ENCODE measurements at regions not wholly inside any gene's neighbourhood (a gene's known extent, or its start where the extent isn't known, plus 50 kb on each side); places are given as distances from the start of the nearest gene placed in this dataset.

- FAIRE-seq = no peak
- TF ChIP-seq TAF1 (IDR thresholded peaks at IDR 0.05; ENCODE audit: low read depth, low read length) (no peak), POLR2A (IDR thresholded peaks at IDR 0.05; ENCODE audit: low read depth, low read length) (no peak), POU2F2 (IDR thresholded peaks at IDR 0.05; ENCODE audit: low read depth, low read length) (no peak), SPI1 (IDR thresholded peaks at IDR 0.05; ENCODE audit: low read depth, low read length) (no peak), PAX5 (IDR thresholded peaks at IDR 0.05; ENCODE audit: insufficient read depth, low read length, severe bottlenecking) (no peak), POLR2AphosphoS5 (IDR thresholded peaks at IDR 0.05; ENCODE audit: low read depth, low read length) (no peak)
- DNase-seq (ENCODE audit: insufficient read length, low spot score) = no peak
Measured at GRCh38 chr22:47663615-47664605, 901.5 kb downstream of the TBC1D22A start.

DNA sequence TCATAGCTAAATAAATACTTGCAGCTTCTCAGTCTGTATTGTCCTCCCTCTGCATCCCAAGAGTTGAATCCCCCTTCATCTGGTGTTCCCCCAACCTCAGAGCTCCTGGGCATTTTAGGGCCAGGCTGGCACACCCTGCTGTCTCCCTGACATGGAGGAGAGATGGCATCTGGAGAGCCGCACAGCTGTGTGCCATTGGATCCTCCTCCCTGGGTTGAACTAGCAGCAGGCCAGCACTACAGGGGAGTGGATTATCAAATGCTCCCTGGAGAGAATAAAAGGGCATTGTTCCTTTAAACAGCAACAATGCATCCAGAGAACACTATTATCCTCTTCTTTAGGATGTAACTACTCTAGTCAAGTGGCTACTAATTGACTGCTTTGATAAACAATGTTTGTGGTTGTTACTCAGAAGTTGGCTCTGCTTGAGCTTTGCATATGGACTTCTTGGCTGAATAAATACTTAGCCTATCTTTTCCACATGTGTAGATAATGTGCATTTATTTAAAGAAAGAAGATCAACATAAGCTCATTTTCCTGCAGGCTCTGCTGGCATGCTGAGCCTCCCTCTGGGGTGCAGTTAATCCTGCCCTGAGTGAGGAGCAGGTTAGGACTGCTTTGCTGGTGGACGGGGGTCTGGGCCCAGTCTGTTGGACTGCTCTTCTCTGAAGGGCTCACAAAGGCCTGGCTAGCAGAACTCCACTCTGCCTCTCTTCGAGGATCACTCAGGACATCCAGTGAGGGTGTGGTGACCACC lies 897.2 kb downstream of the TBC1D22A start:
- DNase-seq (ENCODE audit: insufficient read length, low spot score) = no peak
- FAIRE-seq = no peak
- TF ChIP-seq POLR2AphosphoS5 (IDR thresholded peaks at IDR 0.05; ENCODE audit: low read depth, low read length) (no peak), PAX5 (IDR thresholded peaks at IDR 0.05; ENCODE audit: insufficient read depth, low read length, severe bottlenecking) (no peak), POU2F2 (IDR thresholded peaks at IDR 0.05; ENCODE audit: low read depth, low read length) (no peak), POLR2A (IDR thresholded peaks at IDR 0.05; ENCODE audit: low read depth, low read length) (no peak), TAF1 (IDR thresholded peaks at IDR 0.05; ENCODE audit: low read depth, low read length) (no peak), SPI1 (IDR thresholded peaks at IDR 0.05; ENCODE audit: low read depth, low read length) (no peak)

- no peak for FAIRE-seq
- TF ChIP-seq POLR2A (IDR thresholded peaks at IDR 0.05; ENCODE audit: low read depth, low read length) (no peak), TAF1 (IDR thresholded peaks at IDR 0.05; ENCODE audit: low read depth, low read length) (no peak), SPI1 (IDR thresholded peaks at IDR 0.05; ENCODE audit: low read depth, low read length) (no peak), POLR2AphosphoS5 (IDR thresholded peaks at IDR 0.05; ENCODE audit: low read depth, low read length) (no peak), POU2F2 (IDR thresholded peaks at IDR 0.05; ENCODE audit: low read depth, low read length) (no peak), PAX5 (IDR thresholded peaks at IDR 0.05; ENCODE audit: insufficient read depth, low read length, severe bottlenecking) (no peak)
Measured at GRCh38 chr22:47658182-47658581, 895.7 kb downstream of the TBC1D22A start.

DNA sequence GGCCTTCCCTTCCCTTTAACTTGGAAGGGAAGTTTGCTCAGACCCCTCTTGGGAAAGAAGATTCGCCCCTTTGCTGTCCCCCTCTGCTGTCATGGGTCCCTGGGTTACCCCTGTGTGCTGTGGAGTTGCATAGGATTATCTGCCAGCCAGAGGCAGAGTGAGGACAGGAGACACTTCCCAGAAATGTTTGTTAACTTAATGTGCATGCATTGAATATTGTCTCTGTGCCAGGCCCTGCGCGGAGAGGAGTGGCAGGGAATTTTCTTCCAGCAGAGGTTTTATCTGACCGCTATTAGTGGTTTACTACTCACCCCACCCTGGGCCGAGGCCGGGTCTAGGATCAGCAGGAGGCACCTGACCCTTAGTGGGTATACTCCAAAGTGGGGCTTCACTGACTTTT lies 894.8 kb downstream of the TBC1D22A start:
- no peak for FAIRE-seq
- TF ChIP-seq POU2F2 (IDR thresholded peaks at IDR 0.05; ENCODE audit: low read depth, low read length) (no peak), PAX5 (IDR thresholded peaks at IDR 0.05; ENCODE audit: insufficient read depth, low read length, severe bottlenecking) (no peak), POLR2AphosphoS5 (IDR thresholded peaks at IDR 0.05; ENCODE audit: low read depth, low read length) (no peak), POLR2A (IDR thresholded peaks at IDR 0.05; ENCODE audit: low read depth, low read length) (no peak), TAF1 (IDR thresholded peaks at IDR 0.05; ENCODE audit: low read depth, low read length) (no peak), SPI1 (IDR thresholded peaks at IDR 0.05; ENCODE audit: low read depth, low read length) (no peak)

More at GRCh38 chr22:47658182-47658581, 895.7 kb downstream of the TBC1D22A start:
- no peak for DNase-seq (ENCODE audit: insufficient read length, low spot score)

GRCh38 chr22:47656806-47657205 lies 894.4 kb downstream of the TBC1D22A start:
- FAIRE-seq (no peak), DNase-seq (ENCODE audit: insufficient read length, low spot score) (no peak)
- no peak for TF ChIP-seq POU2F2 (IDR thresholded peaks at IDR 0.05; ENCODE audit: low read depth, low read length)
- TF ChIP-seq PAX5 (IDR thresholded peaks at IDR 0.05; ENCODE audit: insufficient read depth, low read length, severe bottlenecking) = no peak
- TF ChIP-seq TAF1 (IDR thresholded peaks at IDR 0.05; ENCODE audit: low read depth, low read length) = no peak
- TF ChIP-seq SPI1 (IDR thresholded peaks at IDR 0.05; ENCODE audit: low read depth, low read length) = no peak
- no peak for TF ChIP-seq POLR2A (IDR thresholded peaks at IDR 0.05; ENCODE audit: low read depth, low read length)
- TF ChIP-seq POLR2AphosphoS5 (IDR thresholded peaks at IDR 0.05; ENCODE audit: low read depth, low read length) = no peak

More for the DNA sequence above, 894.8 kb downstream of the TBC1D22A start:
- DNase-seq (ENCODE audit: insufficient read length, low spot score) = no peak

DNA sequence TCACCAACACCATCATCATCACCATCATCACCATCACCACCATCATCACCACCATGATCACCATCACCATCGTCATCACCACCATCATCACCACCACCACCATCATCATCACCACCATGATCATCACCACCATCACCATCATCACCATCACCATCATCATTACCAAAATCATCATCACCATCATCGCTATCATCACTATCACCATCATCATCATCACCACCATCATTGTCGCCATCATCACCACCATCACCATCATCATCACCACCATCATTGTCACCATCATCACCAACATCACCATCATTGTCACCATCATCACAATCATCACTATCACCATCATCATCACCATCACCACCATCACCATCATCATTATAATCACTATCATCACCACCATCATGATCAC lies 893.5 kb downstream of the TBC1D22A start:
- DNase-seq (ENCODE audit: insufficient read length, low spot score) (no peak), FAIRE-seq (no peak)
- no peak for TF ChIP-seq SPI1 (IDR thresholded peaks at IDR 0.05; ENCODE audit: low read depth, low read length)
- TF ChIP-seq PAX5 (IDR thresholded peaks at IDR 0.05; ENCODE audit: insufficient read depth, low read length, severe bottlenecking) = no peak
- no peak for TF ChIP-seq POLR2AphosphoS5 (IDR thresholded peaks at IDR 0.05; ENCODE audit: low read depth, low read length)
- TF ChIP-seq POU2F2 (IDR thresholded peaks at IDR 0.05; ENCODE audit: low read depth, low read length) = no peak
- TF ChIP-seq POLR2A (IDR thresholded peaks at IDR 0.05; ENCODE audit: low read depth, low read length) = no peak
- TF ChIP-seq TAF1 (IDR thresholded peaks at IDR 0.05; ENCODE audit: low read depth, low read length) = no peak

- TF ChIP-seq POLR2AphosphoS5 (IDR thresholded peaks at IDR 0.05; ENCODE audit: low read depth, low read length) = no peak
- no peak for TF ChIP-seq SPI1 (IDR thresholded peaks at IDR 0.05; ENCODE audit: low read depth, low read length)
- no peak for TF ChIP-seq POU2F2 (IDR thresholded peaks at IDR 0.05; ENCODE audit: low read depth, low read length)
- TF ChIP-seq TAF1 (IDR thresholded peaks at IDR 0.05; ENCODE audit: low read depth, low read length) = no peak
- no peak for TF ChIP-seq PAX5 (IDR thresholded peaks at IDR 0.05; ENCODE audit: insufficient read depth, low read length, severe bottlenecking)
- TF ChIP-seq POLR2A (IDR thresholded peaks at IDR 0.05; ENCODE audit: low read depth, low read length) = no peak
- no peak for FAIRE-seq
- DNase-seq (ENCODE audit: insufficient read length, low spot score) = no peak
Measured at GRCh38 chr22:47654922-47655491, 892.6 kb downstream of the TBC1D22A start.

- TF ChIP-seq PAX5 (IDR thresholded peaks at IDR 0.05; ENCODE audit: insufficient read depth, low read length, severe bottlenecking) (no peak), SPI1 (IDR thresholded peaks at IDR 0.05; ENCODE audit: low read depth, low read length) (no peak), POU2F2 (IDR thresholded peaks at IDR 0.05; ENCODE audit: low read depth, low read length) (no peak), TAF1 (IDR thresholded peaks at IDR 0.05; ENCODE audit: low read depth, low read length) (no peak), POLR2AphosphoS5 (IDR thresholded peaks at IDR 0.05; ENCODE audit: low read depth, low read length) (no peak), POLR2A (IDR thresholded peaks at IDR 0.05; ENCODE audit: low read depth, low read length) (no peak)
- FAIRE-seq = no peak
- DNase-seq (ENCODE audit: insufficient read length, low spot score) = no peak
Measured at GRCh38 chr22:47653921-47654320, 891.5 kb downstream of the TBC1D22A start.

Data from GM12891 (cell line).